ENCODE measurements at regions not wholly inside any gene's neighbourhood (a gene's known extent, or its start where the extent isn't known, plus 50 kb on each side); places are given as distances from the start of the nearest gene placed in this dataset.

DNA sequence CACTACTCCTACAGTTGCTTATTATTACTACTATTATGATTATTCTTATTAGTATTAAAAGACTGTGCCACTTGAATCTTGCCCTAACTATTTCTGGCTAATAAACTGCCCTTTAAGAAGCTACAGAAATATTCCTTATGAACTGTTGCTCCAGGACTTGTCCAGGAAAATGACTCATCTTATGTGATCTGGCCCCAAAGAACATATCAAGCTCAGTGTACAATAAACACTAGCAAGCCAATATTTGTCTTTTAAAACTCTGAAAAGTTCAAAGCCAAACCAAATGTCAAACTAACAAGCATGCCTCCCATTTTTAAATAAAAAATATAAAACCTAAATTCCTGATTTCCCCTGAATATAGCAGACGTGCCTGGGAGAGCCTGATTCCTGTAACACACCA is 88.7 kb upstream of the SIM2 start:
- no peak overlapping the region for H3K9ac ChIP-seq (ENCODE audit: extremely low read depth, insufficient read length, low read length)
- H2BK20ac ChIP-seq (ENCODE audit: low read depth, low read length, poor library complexity, severe bottlenecking), result no peak overlapping the region
- H3K4me1 ChIP-seq (ENCODE audit: insufficient read depth, low read length), result 0 out of 2 replicates have a peak, but pooled peaks cover 2% of the 10 kb centered on the region
- no peak for DNase-seq
- Mint-ChIP-seq H3K4me1 (peaks cover 15 to 29% of the 10 kb centered on the region in 2 experiments), H3K27me3 (ENCODE audit: low read depth) (peaks cover 12% of the 10 kb centered on the region), H3K4me3 (no peak overlapping the region), H3K27ac (no peak overlapping the region), H3K9me3 (peaks cover 8 to 24% of the 10 kb centered on the region in 2 experiments), H3K36me3 (ENCODE audit: insufficient read depth in 1 of 3, low read depth in 3 of 3) (peaks cover 0 to 18% (median 5%) of the 10 kb centered on the region in 3 experiments; a peak in 6 of 7 replicates)
- H2BK15ac ChIP-seq (ENCODE audit: low read depth, low read length), result no peak overlapping the region
- no peak overlapping the region for H4K8ac ChIP-seq (replicated peaks; ENCODE audit: insufficient read length, low read depth, low read length)
- TF ChIP-seq, protein P1, sequence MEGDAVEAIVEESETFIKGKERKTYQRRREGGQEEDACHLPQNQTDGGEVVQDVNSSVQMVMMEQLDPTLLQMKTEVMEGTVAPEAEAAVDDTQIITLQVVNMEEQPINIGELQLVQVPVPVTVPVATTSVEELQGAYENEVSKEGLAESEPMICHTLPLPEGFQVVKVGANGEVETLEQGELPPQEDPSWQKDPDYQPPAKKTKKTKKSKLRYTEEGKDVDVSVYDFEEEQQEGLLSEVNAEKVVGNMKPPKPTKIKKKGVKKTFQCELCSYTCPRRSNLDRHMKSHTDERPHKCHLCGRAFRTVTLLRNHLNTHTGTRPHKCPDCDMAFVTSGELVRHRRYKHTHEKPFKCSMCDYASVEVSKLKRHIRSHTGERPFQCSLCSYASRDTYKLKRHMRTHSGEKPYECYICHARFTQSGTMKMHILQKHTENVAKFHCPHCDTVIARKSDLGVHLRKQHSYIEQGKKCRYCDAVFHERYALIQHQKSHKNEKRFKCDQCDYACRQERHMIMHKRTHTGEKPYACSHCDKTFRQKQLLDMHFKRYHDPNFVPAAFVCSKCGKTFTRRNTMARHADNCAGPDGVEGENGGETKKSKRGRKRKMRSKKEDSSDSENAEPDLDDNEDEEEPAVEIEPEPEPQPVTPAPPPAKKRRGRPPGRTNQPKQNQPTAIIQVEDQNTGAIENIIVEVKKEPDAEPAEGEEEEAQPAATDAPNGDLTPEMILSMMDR (conservative IDR thresholded peaks at IDR 0.05), result no peak
- no peak overlapping the region for H3K27ac ChIP-seq (ENCODE audit: insufficient read length, low read depth, low read length)
- no peaks in the 10 kb centered on the region for H4K20me1 ChIP-seq (ENCODE audit: control insufficient read depth, insufficient read depth, insufficient read length)
- H2BK120ac ChIP-seq (ENCODE audit: low read depth, low read length, poor library complexity, severe bottlenecking), result no peak overlapping the region
- H3K14ac ChIP-seq (ENCODE audit: insufficient read depth, low read length), result no peak overlapping the region
- H2AFZ ChIP-seq (ENCODE audit: low read length), result no peak overlapping the region
- no peak overlapping the region for H3K18ac ChIP-seq (ENCODE audit: insufficient read length, low read depth, low read length)
- H3K23ac ChIP-seq (ENCODE audit: insufficient read length, low read depth, low read length), result no peak overlapping the region
- H3T11ph ChIP-seq (ENCODE audit: low read length), result no peak overlapping the region
- no peak overlapping the region for H2BK5ac ChIP-seq (ENCODE audit: insufficient read length, low read length)
- no peaks in the 10 kb centered on the region for H3K23me2 ChIP-seq (ENCODE audit: insufficient read length, low read depth, low read length, poor library complexity, severe bottlenecking)
- no peak overlapping the region for H4K91ac ChIP-seq (ENCODE audit: insufficient read length, low read depth, low read length)
- no peaks in the 10 kb centered on the region for H3K27me3 ChIP-seq (ENCODE audit: insufficient read depth, low read length)
- no CpG with 5 or more reads among the region's 1 CpG for WGBS (ENCODE audit: extremely low coverage, insufficient read length, low lambda C conversion rate)
- no peaks in the 10 kb centered on the region for H3K9me3 ChIP-seq (ENCODE audit: control insufficient read depth, low read depth, low read length)
- H2BK12ac ChIP-seq (ENCODE audit: insufficient read length, low read depth, low read length), result no peak overlapping the region
- H3K4me2 ChIP-seq (ENCODE audit: insufficient read depth, insufficient read length, low read length), result no peak overlapping the region
- no peak overlapping the region for H3K56ac ChIP-seq (ENCODE audit: insufficient read length, low read depth, low read length)
- no peak overlapping the region for H4K5ac ChIP-seq (ENCODE audit: insufficient read length, low read depth, low read length)
- H3K79me2 ChIP-seq (ENCODE audit: insufficient read depth, low read length), result no peaks in the 10 kb centered on the region
- no peak overlapping the region for H2AK5ac ChIP-seq (ENCODE audit: insufficient read length, low read length)
- H3K4ac ChIP-seq (ENCODE audit: low read depth, low read length), result no peak overlapping the region
- H3K79me1 ChIP-seq (ENCODE audit: insufficient read depth, low read depth, low read length, poor library complexity, severe bottlenecking), result no peaks in the 10 kb centered on the region
